EH (cell line): ENCODE measurements at regions not wholly inside any gene's neighbourhood (a gene's known extent, or its start where the extent isn't known, plus 50 kb on each side); places are given as distances from the start of the nearest gene placed in this dataset.

Source experiments
- DNase-seq: peaks from one replicate; pipeline ENCODE4 v3.0.0-alpha.2; 2015; ENCODE audit warnings: low read depth

DNA sequence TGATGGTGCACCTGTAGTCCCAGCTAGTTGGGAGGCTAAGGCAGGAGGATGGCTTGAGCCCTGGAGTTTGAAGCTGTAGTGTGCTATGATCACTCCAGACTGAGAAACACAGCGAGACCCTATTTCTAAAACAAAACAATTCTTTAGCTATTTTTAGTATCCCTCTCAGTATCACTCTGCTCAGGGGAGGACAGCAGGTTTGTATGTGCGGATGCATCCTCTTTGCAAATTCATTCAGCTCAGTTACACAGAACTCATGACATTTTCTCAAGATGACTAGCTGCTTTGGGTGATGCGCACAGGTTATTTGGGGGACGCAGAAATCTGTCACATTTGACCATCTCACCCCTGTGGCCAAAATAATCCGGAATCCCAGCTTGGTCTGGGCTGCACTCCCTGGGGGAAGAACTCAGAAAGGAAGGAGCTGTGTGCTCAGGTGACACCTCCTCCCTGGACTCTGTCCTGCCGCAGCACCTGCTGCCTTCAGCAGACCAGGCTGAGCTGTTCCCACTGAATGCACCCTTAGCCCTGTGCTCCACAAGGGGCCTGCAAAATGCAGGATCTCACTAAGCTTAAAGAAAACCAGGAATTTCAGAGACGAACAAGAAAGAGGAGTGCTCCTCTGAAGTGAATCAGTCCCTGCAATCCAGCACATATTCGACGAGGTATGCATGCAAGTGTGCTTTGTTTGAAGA is 89.5 kb upstream of the PGBD5 start:
- no peak for DNase-seq

GRCh38 chr1:230510496-230510895 is 84.4 kb upstream of the PGBD5 start:
- no peak for DNase-seq

GRCh38 chr1:230509281-230509977 is 83.3 kb upstream of the PGBD5 start:
- peak; percentile 83 for DNase-seq

GRCh38 chr1:230507666-230508402 is 81.7 kb upstream of the PGBD5 start:
- DNase-seq = no peak

- DNase-seq = no peak
Observed at GRCh38 chr1:230507236-230507635, 81.1 kb upstream of the PGBD5 start.

DNA sequence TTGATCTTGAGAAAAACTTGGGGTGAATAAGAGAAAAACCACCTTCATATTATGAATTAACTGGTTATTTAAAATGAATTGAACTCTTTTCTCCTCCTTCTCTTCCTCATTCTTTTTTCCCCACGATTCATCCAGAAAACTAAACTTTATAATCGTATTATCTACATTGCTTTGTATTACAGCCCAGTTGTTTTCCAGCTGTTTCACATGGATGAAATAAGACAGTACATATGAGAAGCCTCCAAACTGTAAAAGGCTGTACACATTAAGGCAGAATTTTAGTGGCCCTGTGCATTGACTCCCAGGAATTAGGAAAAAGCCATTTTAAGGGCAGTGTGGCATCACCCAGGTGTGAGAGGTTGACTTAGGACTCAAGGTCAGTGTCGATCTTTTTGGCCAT is 80.3 kb upstream of the PGBD5 start:
- no peak for DNase-seq

GRCh38 chr1:230504310-230504709 is 78.2 kb upstream of the PGBD5 start:
- no peak for DNase-seq

DNA sequence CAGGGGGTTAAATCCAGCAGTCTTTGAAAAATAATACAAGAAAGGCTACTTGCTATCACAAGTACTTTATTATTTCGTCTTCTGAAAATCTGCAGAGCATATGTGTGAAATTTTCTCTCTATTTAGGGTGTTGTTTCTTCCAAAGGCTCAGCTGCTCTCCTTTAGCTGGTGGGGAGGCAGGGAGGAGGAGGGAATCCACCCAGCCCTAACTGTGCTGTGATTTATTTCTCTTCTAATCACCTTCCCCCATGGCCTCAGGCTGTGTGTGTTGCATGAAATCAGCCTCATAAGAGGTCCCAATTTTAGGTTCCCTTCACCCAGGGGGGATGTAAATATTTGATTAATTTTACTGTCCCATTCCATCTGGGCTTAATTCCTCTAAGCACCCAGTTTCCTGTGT is 77.6 kb upstream of the PGBD5 start:
- no peak for DNase-seq

DNA sequence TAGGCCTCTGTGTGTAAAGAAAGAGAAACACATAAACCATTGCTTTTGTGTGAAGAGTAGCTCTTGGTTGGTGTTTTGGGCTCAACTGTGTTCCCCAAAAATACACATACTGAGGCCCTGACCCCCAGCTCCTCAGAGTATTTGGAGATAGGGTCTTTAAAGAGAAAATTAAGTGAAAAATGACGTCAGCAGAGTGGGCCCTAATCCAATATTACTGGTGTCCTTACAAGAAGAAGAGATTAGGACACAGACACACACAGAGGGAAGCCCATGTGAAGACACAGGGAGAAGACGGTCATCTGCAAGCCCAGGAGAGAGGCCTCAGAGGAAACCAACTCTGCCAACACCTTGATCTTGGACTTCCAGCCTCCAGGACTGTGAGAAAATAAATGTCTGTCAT is 76.9 kb upstream of the PGBD5 start:
- DNase-seq = no peak

- DNase-seq = no peak
Observed at GRCh38 chr1:230502306-230502705, 76.2 kb upstream of the PGBD5 start.

- DNase-seq = no peak
Observed at GRCh38 chr1:230501849-230502248, 75.7 kb upstream of the PGBD5 start.

GRCh38 chr1:230501242-230501641 is 75.1 kb upstream of the PGBD5 start:
- no peak for DNase-seq

DNA sequence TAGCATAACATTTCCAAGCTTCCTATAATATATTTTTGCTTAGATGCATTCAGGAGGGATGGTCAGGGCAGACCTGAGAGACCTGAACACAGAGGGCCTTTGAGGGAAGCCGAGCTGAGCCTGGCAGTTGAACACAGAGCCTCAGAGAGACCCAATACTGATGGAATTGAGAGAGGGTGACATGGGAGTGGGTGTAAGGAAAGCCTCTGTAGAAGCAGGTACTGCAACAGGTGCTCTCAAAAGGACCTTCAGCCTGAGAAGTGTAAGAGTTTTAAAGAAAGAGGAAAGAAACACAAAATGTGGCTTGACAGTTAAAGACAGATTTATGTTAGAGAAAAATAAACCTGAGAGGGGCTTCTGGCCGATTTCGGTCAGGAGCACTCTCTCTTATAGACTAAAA is 73.9 kb upstream of the PGBD5 start:
- no peak for DNase-seq

GRCh38 chr1:230499496-230499895 is 73.4 kb upstream of the PGBD5 start:
- DNase-seq = no peak

- no peak for DNase-seq
Observed at GRCh38 chr1:230498704-230499103, 72.6 kb upstream of the PGBD5 start.

DNA sequence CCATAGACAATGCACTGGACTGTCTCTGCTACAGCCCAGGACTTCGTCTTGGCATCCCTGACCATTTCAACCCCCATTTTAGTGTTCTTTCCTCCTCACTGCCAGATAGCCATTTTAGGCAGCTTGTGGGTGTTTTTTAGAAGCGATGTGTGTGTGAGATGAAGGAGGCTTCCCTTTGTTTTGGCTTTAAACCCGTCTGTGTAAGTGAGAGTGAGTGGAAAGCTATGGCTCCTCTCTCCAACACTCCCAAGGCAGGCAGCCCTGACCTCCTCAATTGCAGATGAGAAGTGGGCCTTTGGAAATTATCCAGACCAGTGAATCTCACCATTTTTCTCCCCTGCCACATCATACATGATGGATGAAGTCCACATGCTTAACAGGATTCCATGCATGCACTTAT is 70.3 kb upstream of the PGBD5 start:
- no peak for DNase-seq

GRCh38 chr1:230495891-230496385 is 69.8 kb upstream of the PGBD5 start:
- no peak for DNase-seq

DNA sequence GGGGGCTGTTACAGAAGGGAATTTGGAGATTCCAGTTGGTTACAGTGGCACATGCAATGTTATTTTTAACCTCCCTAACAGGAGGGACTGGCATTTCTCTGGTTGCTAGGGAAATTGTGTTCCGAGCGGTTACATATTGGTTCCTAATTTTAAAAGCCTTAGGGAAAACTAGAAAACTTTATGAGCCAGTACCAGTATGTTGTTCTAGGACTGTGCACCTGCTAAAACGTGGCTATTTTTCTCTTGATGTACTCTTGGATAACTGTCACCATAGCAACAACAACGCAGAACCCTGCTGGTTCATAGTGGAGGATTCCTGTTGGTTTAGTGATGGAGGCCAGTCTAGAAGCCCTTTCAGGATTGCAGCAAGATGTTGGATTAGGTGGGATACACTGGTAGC is 68.9 kb upstream of the PGBD5 start:
- no peak for DNase-seq

DNA sequence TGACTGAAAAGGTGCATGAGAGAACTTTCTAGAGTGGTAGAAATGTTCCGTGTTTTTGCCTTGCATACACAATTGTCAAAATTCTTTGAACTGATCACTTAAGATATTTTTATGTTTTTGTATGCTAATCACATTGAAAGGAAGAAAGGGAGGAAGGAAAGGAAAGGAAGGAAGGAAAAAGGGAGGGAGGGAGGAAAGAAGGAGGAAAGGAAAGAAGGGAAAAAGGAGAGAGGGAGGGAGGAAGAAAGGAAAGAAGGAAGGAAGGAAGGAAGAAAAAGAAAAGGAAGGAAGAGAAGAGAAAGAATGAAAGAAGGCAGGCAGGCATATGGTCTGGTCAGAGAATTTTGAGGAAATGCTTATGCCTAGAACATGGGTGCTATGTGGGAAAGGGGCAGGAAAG is 68.4 kb upstream of the PGBD5 start:
- no peak for DNase-seq

- DNase-seq = no peak
Observed at GRCh38 chr1:230494026-230494425, 67.9 kb upstream of the PGBD5 start.

- DNase-seq = no peak
Observed at GRCh38 chr1:230493264-230493663, 67.1 kb upstream of the PGBD5 start.

DNA sequence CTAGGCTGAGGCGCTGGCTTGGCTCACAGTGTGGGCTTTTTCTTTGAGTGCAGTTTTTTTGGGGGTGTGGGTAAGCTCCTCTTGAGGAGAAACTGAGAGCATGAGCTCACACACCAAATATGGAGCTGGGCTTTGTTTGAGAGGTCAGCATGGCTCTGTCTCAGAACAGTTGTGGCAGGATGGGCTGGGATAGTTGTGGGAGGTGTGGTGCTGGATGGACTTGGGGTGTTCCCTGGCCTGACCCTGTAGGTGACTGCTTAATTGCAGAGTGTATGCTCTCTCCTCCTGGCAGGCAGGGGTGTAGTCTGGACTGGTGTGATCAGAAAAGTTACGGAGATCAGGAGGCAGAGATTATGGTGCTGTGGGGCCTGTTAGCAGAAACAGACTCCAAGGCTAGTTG is 64.3 kb upstream of the PGBD5 start:
- DNase-seq = no peak

DNA sequence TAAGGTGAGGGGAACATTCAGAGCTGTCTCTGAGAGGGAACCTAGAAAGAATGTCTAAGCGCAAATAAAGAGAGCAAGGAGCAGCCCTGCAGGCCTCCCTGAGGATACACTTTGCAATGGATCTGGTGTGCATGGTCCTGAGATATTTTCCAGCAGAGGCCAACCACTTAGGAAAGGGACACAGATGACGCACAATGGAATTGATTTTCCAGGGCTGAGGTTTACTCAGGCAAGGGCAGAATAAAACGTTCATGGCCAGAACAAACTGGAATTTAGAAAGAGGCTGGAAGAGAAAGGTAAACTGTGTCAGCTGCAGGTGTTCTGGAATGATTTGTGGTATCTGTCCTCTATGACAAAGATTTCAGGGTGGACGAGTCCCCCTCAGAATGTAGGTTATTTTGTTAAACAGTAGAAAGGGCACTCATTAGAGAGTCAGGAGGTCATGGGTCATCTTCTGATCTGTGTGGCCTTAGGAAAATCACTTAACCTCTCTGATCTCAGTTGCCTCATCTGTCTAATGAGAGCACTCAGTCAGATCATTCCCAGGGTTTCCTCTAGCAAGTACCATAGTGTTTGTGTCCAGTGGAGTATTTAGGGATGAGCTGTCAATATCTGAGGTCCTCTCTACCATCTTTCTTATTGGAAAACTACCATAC is 61.8 kb upstream of the PGBD5 start:
- no peak for DNase-seq
